GM21717 (cell line): ENCODE measurements at regions not wholly inside any gene's neighbourhood (a gene's known extent, or its start where the extent isn't known, plus 50 kb on each side); places are given as distances from the start of the nearest gene placed in this dataset.
A peak's percentile ranks its signal among the peaks of the same experiment; 100 is the strongest.

ENCODE experiments used
- ATAC-seq: cut with Tn5 transposase; IDR thresholded peaks from one replicate; pipeline ENCODE4 v1.9.1; 2021; ENCODE audit warnings: mild to moderate bottlenecking, moderate library complexity; ENCODE audit not compliant: unreplicated experiment

- ATAC-seq, result no peak
Measured at GRCh38 chr2:204312105-204312504, 233.2 kb upstream of the PARD3B start.

DNA sequence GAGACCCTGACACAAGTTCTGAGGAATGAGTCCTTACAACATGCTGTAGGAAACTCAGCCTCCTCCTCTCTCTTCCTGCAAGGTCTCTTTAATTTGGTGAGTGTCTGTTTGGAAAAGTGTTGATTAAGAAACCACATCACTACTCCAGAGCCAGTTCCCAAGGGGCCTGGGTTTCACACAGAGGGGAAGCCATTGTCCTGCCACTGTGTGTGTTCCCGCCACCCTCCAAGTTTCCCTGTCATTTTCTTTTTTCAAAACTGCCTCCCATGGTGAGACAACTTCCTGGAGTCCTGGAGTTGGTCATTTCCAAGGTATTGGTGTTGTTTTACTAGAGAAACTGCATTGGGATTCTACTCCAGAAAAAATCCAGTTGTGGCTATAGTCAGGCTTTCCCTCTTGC is 232.0 kb upstream of the PARD3B start:
- no peak for ATAC-seq

GRCh38 chr2:204315236-204315662 is 230.0 kb upstream of the PARD3B start:
- ATAC-seq, result no peak

- ATAC-seq, result no peak
Measured at GRCh38 chr2:204317640-204318039, 227.6 kb upstream of the PARD3B start.

DNA sequence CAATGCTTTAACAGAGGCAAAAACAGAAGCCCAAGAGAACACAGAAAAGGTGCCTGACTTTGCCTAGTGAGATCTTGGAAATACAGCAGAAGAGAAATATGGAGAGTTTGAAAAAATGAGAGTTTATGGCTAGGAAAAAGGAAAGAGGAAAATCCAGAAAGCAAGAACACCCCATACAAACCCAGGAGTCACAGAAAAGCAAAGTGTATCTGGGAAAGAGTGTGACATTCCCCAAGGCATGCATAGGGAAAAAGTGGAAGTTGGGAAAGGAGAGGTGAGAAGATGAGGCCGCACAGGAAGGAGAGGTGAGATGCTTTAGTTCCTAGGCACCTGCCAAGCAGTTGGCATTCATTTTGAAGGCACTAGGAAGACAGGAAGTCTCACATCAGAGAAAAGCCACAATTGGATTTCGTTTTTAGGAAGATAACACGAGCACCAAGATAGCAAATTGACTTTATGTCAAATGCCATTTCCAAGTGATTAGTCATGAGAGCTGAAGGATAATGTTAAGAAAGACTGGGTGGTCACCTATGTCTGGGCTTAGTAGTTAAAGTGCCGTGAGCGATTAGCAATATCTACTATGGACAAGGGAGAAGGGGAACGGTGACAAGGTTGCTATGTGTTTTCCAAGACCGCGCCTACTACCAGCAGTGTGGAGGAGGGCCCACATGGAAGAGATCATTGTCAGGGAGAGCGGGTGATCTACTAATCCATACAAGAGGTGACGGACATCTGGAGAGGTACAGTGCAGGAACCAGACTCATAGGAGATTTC is 224.1 kb upstream of the PARD3B start:
- no peak for ATAC-seq

- ATAC-seq, result no peak
Measured at GRCh38 chr2:204321910-204322751, 223.1 kb upstream of the PARD3B start.

GRCh38 chr2:204325468-204325867 is 219.8 kb upstream of the PARD3B start:
- peak; percentile 91 for ATAC-seq

DNA sequence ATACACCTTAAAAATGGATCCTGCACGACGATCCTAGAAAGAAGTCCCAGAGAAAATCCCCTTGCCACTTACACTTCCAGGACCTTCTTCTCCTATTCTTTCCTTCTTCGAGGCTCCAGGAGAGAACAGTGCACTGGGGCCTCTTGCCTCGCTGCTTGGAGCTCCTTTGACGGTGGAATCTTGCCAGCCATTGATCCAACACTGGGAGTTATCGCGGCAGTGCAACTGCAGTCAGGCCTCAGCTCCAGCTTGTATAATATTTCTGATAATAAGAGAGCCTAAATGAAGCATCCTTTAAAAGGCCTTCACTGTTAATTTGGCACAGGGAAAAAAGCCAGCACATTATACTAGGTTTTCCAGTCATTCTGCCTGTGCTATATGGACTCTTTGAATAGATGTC is 216.9 kb upstream of the PARD3B start:
- no peak for ATAC-seq

DNA sequence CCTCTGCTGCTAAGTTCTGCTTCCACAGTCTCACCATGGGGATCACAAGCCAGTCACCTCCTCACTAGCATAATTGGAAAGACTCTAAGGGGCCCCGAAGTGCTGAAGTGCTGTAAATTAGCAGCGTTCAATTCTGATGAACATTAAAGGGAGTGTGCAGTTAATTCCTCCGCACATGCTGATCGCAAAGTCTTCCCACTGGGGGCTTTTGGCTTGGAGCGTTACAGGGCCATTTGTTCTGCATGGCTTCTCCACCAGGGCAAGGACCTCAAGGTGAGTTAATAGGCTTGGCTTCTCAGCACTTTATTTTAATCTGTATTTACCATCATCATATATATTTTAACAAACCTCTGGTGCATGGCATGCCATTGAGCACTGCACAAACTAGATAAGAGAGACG is 216.3 kb upstream of the PARD3B start:
- ATAC-seq, result no peak

DNA sequence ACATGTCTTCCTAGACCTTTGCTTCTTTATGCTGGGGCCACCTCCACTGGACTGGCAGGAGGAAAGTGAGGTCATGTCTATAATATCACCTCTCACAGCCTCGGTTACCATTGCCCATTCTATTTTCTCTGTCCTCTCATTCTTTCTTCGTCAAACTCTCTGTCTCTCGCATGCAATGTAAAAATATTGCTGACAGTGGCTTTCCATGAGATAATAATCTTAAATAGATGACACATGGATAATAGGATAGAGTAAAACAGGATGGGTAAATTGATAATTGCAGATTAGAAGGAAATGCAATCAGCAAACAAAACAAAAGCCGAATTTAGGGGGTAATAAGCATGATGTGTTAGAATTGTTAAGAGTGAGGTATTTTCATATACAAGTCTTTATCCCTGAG is 215.7 kb upstream of the PARD3B start:
- no peak for ATAC-seq

GRCh38 chr2:204331180-204331579 is 214.1 kb upstream of the PARD3B start:
- no peak for ATAC-seq

GRCh38 chr2:204331988-204332387 is 213.3 kb upstream of the PARD3B start:
- ATAC-seq, result no peak

DNA sequence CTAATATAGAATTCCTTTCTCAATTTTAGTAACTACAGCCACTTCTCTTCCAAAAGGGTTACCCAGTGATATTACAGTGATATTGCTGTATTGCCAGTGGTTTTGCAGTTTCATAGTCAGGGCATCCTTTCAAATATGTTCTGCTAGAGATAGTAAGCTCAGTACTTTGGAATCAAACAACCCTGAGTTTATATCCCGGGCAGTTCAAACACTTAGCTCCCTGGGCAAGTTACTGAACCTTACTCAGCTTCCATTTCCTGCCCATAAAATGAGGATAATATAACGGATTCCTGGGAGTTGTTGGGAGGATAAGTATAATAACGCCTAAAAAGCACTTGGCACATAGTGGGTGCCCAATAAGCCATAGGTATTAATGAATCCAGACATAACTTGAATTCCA is 212.6 kb upstream of the PARD3B start:
- no peak for ATAC-seq

DNA sequence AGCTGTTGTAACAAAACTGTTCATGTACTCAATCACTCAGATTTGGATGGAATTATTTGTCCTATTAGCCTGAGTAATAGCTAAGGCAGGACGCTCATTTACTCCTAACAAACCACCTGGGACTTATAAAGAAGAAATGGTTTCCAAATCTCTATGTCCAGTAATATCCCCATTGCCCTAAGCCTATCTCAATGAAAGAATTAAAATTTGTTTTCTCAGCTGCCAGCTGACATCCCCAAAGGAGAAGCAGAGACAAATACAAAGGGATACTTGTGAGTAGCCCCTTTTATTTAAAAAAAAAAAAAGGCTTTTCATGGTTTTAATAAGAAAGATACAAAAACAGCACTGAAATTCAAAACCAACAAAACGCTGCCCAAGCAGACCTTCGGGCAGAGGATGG is 211.4 kb upstream of the PARD3B start:
- no peak for ATAC-seq

DNA sequence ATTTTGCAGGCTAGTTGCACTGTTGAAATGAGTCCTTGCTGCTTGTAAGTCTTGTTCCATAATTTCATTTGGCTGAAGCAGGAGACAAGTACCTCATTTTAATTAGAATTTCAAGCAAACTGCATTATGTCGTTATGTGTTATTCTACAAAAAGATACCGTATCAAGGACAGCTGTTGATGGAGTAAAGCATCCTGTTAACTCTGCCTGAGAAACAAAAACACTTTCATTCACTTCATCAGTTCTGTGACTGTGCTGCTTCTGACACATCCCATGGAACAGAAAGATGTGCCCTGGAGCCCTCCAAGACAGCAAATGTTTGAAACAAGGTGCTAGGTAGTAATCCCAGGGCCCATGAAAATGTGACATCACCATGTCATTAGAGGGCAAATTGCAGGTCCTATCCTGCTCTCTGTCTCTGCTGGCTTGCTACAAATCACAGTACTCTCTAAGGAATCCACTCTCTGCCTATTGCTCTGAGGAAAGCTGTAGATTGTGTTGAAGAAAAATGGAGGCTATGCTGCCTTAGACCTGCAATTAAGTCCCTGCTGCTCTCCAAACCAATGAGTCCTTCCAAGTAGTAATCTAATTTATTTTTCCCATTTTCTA is 209.7 kb upstream of the PARD3B start:
- ATAC-seq, result no peak

DNA sequence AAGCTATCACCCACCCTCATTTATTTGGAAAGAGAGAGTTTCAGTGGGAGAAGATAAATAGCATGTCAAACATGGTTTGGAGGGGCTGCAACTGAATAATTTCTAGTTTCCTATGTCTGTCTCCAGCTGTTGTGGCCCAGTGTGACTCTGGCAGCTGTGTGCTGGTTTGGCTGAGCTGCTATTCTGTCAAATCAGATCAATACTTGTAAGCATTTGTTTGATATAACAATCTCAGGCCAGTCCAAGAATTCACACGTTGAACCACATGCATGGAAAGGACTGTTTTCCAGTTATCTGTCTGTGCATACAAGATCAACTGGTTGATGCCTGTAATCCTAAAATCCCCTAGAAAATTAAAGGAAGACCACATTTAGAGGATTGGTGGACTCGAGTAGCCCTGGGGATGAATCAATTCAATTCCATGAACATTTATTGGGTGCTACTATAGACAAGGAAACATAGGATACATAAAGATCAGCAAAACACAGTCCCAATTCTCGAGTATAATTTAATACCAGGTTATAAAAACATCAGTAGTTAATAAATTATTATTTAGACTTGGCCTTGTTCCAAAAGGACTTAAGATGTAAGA is 209.0 kb upstream of the PARD3B start:
- no peak for ATAC-seq

DNA sequence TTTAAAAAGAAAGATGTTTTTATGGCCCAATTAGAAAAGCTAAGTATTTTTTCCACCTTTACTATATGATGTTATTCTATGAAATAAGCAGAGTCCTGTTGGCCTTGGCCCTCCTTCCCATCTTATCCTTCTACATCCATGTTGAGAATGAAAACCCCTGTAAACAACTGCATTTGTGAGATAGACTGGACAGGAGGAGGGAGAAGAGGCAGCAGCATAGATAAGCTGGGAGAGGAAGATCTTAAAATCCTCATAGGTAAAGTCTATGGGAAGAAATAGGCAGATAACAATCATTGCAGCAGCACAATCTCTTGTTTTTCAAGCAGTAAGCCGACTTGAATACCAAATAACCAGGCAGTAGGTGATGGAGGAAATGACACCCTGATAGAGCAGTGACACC is 207.6 kb upstream of the PARD3B start:
- ATAC-seq, result no peak

- ATAC-seq, result no peak
Measured at GRCh38 chr2:204339212-204339715, 206.0 kb upstream of the PARD3B start.

- ATAC-seq, result no peak
Measured at GRCh38 chr2:204340511-204340910, 204.8 kb upstream of the PARD3B start.

- no peak for ATAC-seq
Measured at GRCh38 chr2:204341887-204342276, 203.4 kb upstream of the PARD3B start.

- no peak for ATAC-seq
Measured at GRCh38 chr2:204343685-204344084, 201.6 kb upstream of the PARD3B start.
